Loucy (cell line): ENCODE measurements at regions not wholly inside any gene's neighbourhood (a gene's known extent, or its start where the extent isn't known, plus 50 kb on each side); places are given as distances from the start of the nearest gene placed in this dataset.

Experiments
- H2AFZ ChIP-seq: fragments of 200-600 bp; sonication (generic); 2 replicates; pipeline ENCODE4 v1.6.0; 2016; ENCODE audit warnings: antibody characterized with exemption, mild to moderate bottlenecking, low read length, moderate library complexity
- H3F3A ChIP-seq: fragments of 200-600 bp; 2 replicates; pipeline ENCODE4 v1.6.0; 2016; ENCODE audit warnings: antibody characterized with exemption, low read depth, mild to moderate bottlenecking
- H3K27me3 ChIP-seq: fragments of 200-600 bp; sonication (generic); 2 replicates; pipeline ENCODE4 v1.6.1; 2014; ENCODE audit warnings: low read length, mild to moderate bottlenecking; ENCODE audit not compliant: insufficient read depth, poor library complexity, severe bottlenecking
- H3K36me3 ChIP-seq: fragments of 200-600 bp; sonication (generic); 2 replicates; pipeline ENCODE4 v1.6.1; 2016; ENCODE audit warnings: low read length; ENCODE audit not compliant: insufficient read depth
- H3K4me1 ChIP-seq: fragments of 200-600 bp; sonication (generic); 2 replicates; pipeline ENCODE4 v1.5.1; 2014; ENCODE audit warnings: low read length, mild to moderate bottlenecking; ENCODE audit not compliant: insufficient read depth, poor library complexity, severe bottlenecking
- H3K4me2 ChIP-seq: fragments of 200-600 bp; sonication (generic); 2 replicates; pipeline ENCODE4 v1.6.0; 2014; ENCODE audit warnings: antibody characterized with exemption, low read length, low read depth, mild to moderate bottlenecking; ENCODE audit not compliant: poor library complexity, severe bottlenecking
- H3K4me3 ChIP-seq: fragments of 200-600 bp; sonication (generic); 2 replicates; pipeline ENCODE4 v1.5.1; 2014; ENCODE audit warnings: low read length, mild to moderate bottlenecking, mixed read lengths; ENCODE audit not compliant: poor library complexity, severe bottlenecking
- H3K79me2 ChIP-seq: fragments of 200-600 bp; sonication (generic); 2 replicates; pipeline ENCODE4 v1.6.1; 2014; ENCODE audit warnings: low read length; ENCODE audit not compliant: insufficient read depth
- H3K9ac ChIP-seq: fragments of 200-600 bp; sonication (generic); 2 replicates; pipeline ENCODE4 v1.6.0; 2014; ENCODE audit warnings: mild to moderate bottlenecking, low read depth, low read length, moderate library complexity; ENCODE audit not compliant: poor library complexity, severe bottlenecking
- H3K9me2 ChIP-seq: fragments of 200-600 bp; sonication (generic); replicated peaks from 2 replicates; pipeline ENCODE4 v1.6.1; 2016; ENCODE audit warnings: low read depth, low read length, mixed read lengths
- H3K9me3 ChIP-seq: fragments of 200-600 bp; sonication (generic); 2 replicates; pipeline ENCODE4 v1.6.1; 2014; ENCODE audit warnings: mild to moderate bottlenecking, antibody characterized with exemption, low read length, low read depth; ENCODE audit not compliant: insufficient read depth
- H4K20me1 ChIP-seq: fragments of 200-600 bp; sonication (generic); 2 replicates; pipeline ENCODE4 v1.6.0; 2014; ENCODE audit warnings: antibody characterized with exemption, low read length, mild to moderate bottlenecking; ENCODE audit not compliant: insufficient read depth, poor library complexity, severe bottlenecking
- CTCF ChIP-seq: fragments of 200-600 bp; sonication (generic); conservative IDR thresholded peaks from 2 replicates; pipeline ENCODE4 v1.5.1; 2014; ENCODE audit warnings: mild to moderate bottlenecking, antibody characterized with exemption, low read length
- EZH2phosphoT487 ChIP-seq: fragments of 200-600 bp; IDR thresholded peaks from 2 replicates; pipeline ENCODE4 v1.6.1; 2018; ENCODE audit warnings: antibody characterized with exemption, mild to moderate bottlenecking, moderate library complexity, borderline replicate concordance

DNA sequence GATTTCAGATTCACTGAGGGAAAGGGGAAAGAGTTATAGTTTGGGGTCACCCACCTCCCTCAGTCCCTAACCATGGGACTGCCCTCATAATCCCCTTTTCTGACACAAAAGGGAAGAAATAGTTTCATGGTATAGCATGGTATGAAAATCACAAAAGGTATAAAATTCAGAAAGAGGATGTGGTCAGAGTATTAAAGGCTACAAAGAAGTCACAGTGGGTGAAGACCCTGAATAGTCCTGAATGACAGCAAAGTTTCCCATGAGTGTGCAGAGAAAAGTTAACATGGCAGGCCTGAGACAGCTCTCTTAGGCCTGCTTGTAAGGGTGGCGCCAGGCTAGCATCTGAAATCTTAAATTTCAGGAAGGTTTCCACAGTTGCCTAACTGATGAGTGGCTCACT lies 290.6 kb upstream of the ZNF608 start:
- H3K27me3 ChIP-seq, result no peaks in the 10 kb centered on the region
- no peak overlapping the region for H3K4me3 ChIP-seq
- H3F3A ChIP-seq, result no peaks in the 10 kb centered on the region
- H3K9me3 ChIP-seq, result no peaks in the 10 kb centered on the region
- no peak overlapping the region for H3K9ac ChIP-seq
- no peaks in the 10 kb centered on the region for H4K20me1 ChIP-seq
- H3K4me1 ChIP-seq, result no peaks in the 10 kb centered on the region
- no peaks in the 10 kb centered on the region for H3K9me2 ChIP-seq
- H2AFZ ChIP-seq, result no peak overlapping the region
- no peak for TF ChIP-seq CTCF
- TF ChIP-seq EZH2phosphoT487, result no peak
- no peak overlapping the region for H3K4me2 ChIP-seq
- no peaks in the 10 kb centered on the region for H3K36me3 ChIP-seq
- no peaks in the 10 kb centered on the region for H3K79me2 ChIP-seq

DNA sequence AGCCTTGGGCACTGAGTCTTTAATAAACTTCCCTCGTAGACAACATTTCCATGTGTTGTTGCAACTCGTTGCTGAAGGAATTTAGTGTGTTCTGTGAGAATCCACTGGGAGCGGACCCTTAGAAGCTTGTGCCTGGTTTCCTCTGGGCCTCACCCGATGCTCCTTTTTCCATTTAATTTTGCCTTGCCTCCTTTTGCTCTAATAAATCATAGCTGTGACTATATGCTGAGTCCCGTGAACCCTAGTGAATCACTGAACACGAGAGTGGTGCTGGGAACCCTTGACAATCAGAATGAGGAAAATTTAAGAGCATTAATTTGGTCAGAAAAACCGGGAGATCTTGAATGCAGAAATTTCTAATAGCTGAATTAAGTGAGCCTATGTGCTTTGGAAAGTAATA lies 291.1 kb upstream of the ZNF608 start:
- Histone ChIP-seq H3K9ac (no peak overlapping the region), H3K4me2 (no peak overlapping the region), H3K9me2 (no peaks in the 10 kb centered on the region), H3K4me3 (no peak overlapping the region), H3K36me3 (no peaks in the 10 kb centered on the region), H3F3A (no peaks in the 10 kb centered on the region), H3K79me2 (no peaks in the 10 kb centered on the region), H2AFZ (no peak overlapping the region), H3K4me1 (no peaks in the 10 kb centered on the region), H3K27me3 (no peaks in the 10 kb centered on the region), H3K9me3 (no peaks in the 10 kb centered on the region), H4K20me1 (no peaks in the 10 kb centered on the region)
- TF ChIP-seq EZH2phosphoT487 (no peak), CTCF (no peak)

DNA sequence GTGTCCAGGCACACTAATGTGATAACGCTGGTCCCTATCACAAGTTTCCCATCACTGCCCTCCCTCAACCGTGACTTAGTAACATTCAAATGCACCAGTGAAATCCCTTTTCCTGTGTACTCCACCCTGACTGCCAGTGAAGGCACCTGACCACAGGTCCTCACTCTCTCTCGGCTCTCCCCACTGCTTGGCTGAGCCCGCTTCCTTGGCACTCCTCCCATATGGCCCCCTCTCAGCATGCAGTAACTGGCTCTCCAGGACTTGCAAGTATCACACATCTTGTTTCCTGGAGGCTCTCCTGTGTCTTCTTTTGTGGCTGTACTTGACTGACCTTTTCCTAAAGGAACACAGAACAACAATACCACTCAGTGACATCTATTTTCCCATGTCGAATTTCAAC lies 292.0 kb upstream of the ZNF608 start:
- Histone ChIP-seq H3K79me2 (no peaks in the 10 kb centered on the region), H3F3A (no peaks in the 10 kb centered on the region), H3K9ac (no peak overlapping the region), H2AFZ (no peak overlapping the region), H4K20me1 (no peaks in the 10 kb centered on the region), H3K9me3 (no peaks in the 10 kb centered on the region), H3K27me3 (no peaks in the 10 kb centered on the region), H3K9me2 (no peaks in the 10 kb centered on the region), H3K4me2 (no peak overlapping the region), H3K4me3 (no peak overlapping the region), H3K36me3 (no peaks in the 10 kb centered on the region), H3K4me1 (no peaks in the 10 kb centered on the region)
- no peak for TF ChIP-seq CTCF
- no peak for TF ChIP-seq EZH2phosphoT487
